IMR-90 (cell line): ENCODE measurements at regions not wholly inside any gene's neighbourhood (a gene's known extent, or its start where the extent isn't known, plus 50 kb on each side); places are given as distances from the start of the nearest gene placed in this dataset.

Source experiments
- ATAC-seq: fragments of 200-7000 bp; cut with Tn5 transposase; 2 replicates; pipeline ENCODE4 v1.9.1; 2020; ENCODE audit warnings: low read depth, mild to moderate bottlenecking, moderate library complexity
- BruUV-seq: library from RNA; stranded (reverse); fragments of 400-500 nt; replicated peaks from 2 replicates; lab custom pipeline; 2021; lab: Mats Ljungman, UMichigan
- CTCF ChIA-PET: fragments of 300-600 bp; formaldehyde crosslinking; extraction: SDS; loops from one replicate; lab custom pipeline; 2021; ENCODE audit warnings: antibody characterized with exemption; lab: Yijun Ruan, JAX
- POLR2A ChIA-PET: fragments of 300-600 bp; sonication (Branson Sonifier 250); formaldehyde crosslinking; loops from one replicate; lab custom pipeline; 2022; ENCODE audit warnings: antibody characterized with exemption; ENCODE audit not compliant: unreplicated experiment; lab: Charles Lee
- DNase-seq: peaks from one replicate; pipeline ENCODE4 v3.0.0; 2013
- H2AFZ ChIP-seq: replicated peaks from 2 replicates; pipeline ENCODE3; 2013; ENCODE audit warnings: low read length, mild to moderate bottlenecking; ENCODE audit not compliant: poor library complexity
- H2AK5ac ChIP-seq: 2 replicates; pipeline ENCODE4 v1.6.1; 2013; ENCODE audit warnings: low read depth, low read length, inconsistent platforms
- H2AK9ac ChIP-seq: replicated peaks from 2 replicates; pipeline ENCODE3; 2013; ENCODE audit warnings: mild to moderate bottlenecking, low read depth, low read length, moderate library complexity; ENCODE audit not compliant: poor library complexity
- H2BK120ac ChIP-seq: 2 replicates; pipeline ENCODE4 v1.6.1; 2013; ENCODE audit warnings: low read depth, low read length, inconsistent platforms
- H2BK15ac ChIP-seq: 3 replicates; pipeline ENCODE4 v1.6.1; 2013; ENCODE audit warnings: low read depth, low read length, inconsistent platforms
- H2BK20ac ChIP-seq: 2 replicates; pipeline ENCODE4 v1.6.1; 2013; ENCODE audit warnings: low read depth, mild to moderate bottlenecking, inconsistent platforms, low read length, moderate library complexity
- H2BK5ac ChIP-seq: 2 replicates; pipeline ENCODE4 v1.6.1; 2013; ENCODE audit warnings: mild to moderate bottlenecking, low read depth, low read length, inconsistent platforms; ENCODE audit not compliant: poor library complexity, severe bottlenecking
- H3K14ac ChIP-seq: replicated peaks from 2 replicates; pipeline ENCODE4 v1.6.1; 2013; ENCODE audit warnings: low read depth, low read length, inconsistent platforms
- H3K18ac ChIP-seq: 2 replicates; pipeline ENCODE4 v1.6.1; 2013; ENCODE audit warnings: low read depth, low read length, control low read depth
- H3K23ac ChIP-seq: 2 replicates; pipeline ENCODE4 v1.6.1; 2013; ENCODE audit warnings: low read depth, low read length, inconsistent platforms
- H3K27ac ChIP-seq: 2 replicates; pipeline ENCODE4 v1.5.1; 2013; ENCODE audit warnings: mild to moderate bottlenecking, control low read depth, low read length; ENCODE audit not compliant: insufficient read depth
- H3K27me3 ChIP-seq: 2 replicates; pipeline ENCODE4 v1.6.1; 2013; ENCODE audit warnings: low read length; ENCODE audit not compliant: control insufficient read depth, insufficient read depth
- H3K36me3 ChIP-seq: 2 replicates; pipeline ENCODE4 v1.6.1; 2013; ENCODE audit warnings: low read length, mixed read lengths; ENCODE audit not compliant: control insufficient read depth, insufficient read depth
- H3K4ac ChIP-seq: 2 replicates; pipeline ENCODE4 v1.6.1; 2013; ENCODE audit warnings: low read depth, low read length, inconsistent platforms
- H3K4me1 ChIP-seq: 2 replicates; pipeline ENCODE4 v1.6.1; 2013; ENCODE audit warnings: low read length, mixed read lengths; ENCODE audit not compliant: control insufficient read depth, insufficient read depth
- H3K4me2 ChIP-seq: 2 replicates; pipeline ENCODE4 v1.6.1; 2013; ENCODE audit warnings: low read depth, mild to moderate bottlenecking, control low read depth, low read length, moderate library complexity
- H3K4me3 ChIP-seq: 2 replicates; pipeline ENCODE4 v1.5.1; 2013; ENCODE audit warnings: low read depth, mild to moderate bottlenecking, control low read depth, low read length, moderate library complexity; ENCODE audit not compliant: insufficient read depth
- H3K56ac ChIP-seq: 2 replicates; pipeline ENCODE4 v1.6.1; 2013; ENCODE audit warnings: low read length, inconsistent platforms; ENCODE audit not compliant: insufficient read depth; ENCODE audit errors: extremely low read depth
- H3K79me1 ChIP-seq, 2 experiments: 2 replicates each; pipeline ENCODE4 v1.6.1; 2013; ENCODE audit warnings: low read length in 2 of 2, inconsistent platforms in 1 of 2, low read depth in 1 of 2
- H3K9ac ChIP-seq: 2 replicates; pipeline ENCODE4 v1.6.1; 2013; ENCODE audit warnings: low read depth, low read length, control low read depth
- H3K9me1 ChIP-seq: 2 replicates; pipeline ENCODE4 v1.6.1; 2013; ENCODE audit warnings: low read length, inconsistent platforms; ENCODE audit not compliant: insufficient read depth
- H3K9me3 ChIP-seq: 2 replicates; pipeline ENCODE4 v1.6.1; 2013; ENCODE audit warnings: low read length; ENCODE audit not compliant: control insufficient read depth, insufficient read depth
- H4K20me1 ChIP-seq: 2 replicates; pipeline ENCODE4 v1.6.1; 2013; ENCODE audit warnings: low read length, inconsistent platforms; ENCODE audit not compliant: insufficient read depth
- H4K5ac ChIP-seq: 2 replicates; pipeline ENCODE4 v1.6.1; 2013; ENCODE audit warnings: mild to moderate bottlenecking, low read depth, low read length, control low read depth
- H4K8ac ChIP-seq, 2 experiments: 2 replicates each; pipeline ENCODE4 v1.6.1; 2013; ENCODE audit warnings: low read depth in 2 of 2, low read length in 2 of 2, control low read depth in 1 of 2, inconsistent platforms in 1 of 2
- H4K91ac ChIP-seq: 2 replicates; pipeline ENCODE4 v1.6.1; 2013; ENCODE audit warnings: low read depth, low read length, inconsistent platforms; ENCODE audit not compliant: insufficient read depth
- MXI1 ChIP-seq: IDR thresholded peaks from 2 replicates; pipeline ENCODE4 v1.6.1; 2012; ENCODE audit warnings: low read depth, mild to moderate bottlenecking, low read length, moderate library complexity, borderline replicate concordance
- WGBS, 2 experiments: methylation state at CpG; one replicate each; pipeline versions ENCODE4 v1.1.5 to v1.1.7; 2013; ENCODE audit warnings: missing lambda C conversion rate in 2 of 2; ENCODE audit not compliant: insufficient read length in 1 of 2; ENCODE audit errors: extremely low coverage in 2 of 2; 5-methylcytosine and 5-hydroxymethylcytosine counted together
- dilution Hi-C: fragments of 300-500 bp; cut with HindIII; formaldehyde crosslinking; loops from one replicate; pipeline ENCODE4 v1.14.3; 2018; ENCODE audit warnings: low sequenced_read_pairs; ENCODE audit not compliant: unreplicated experiment
- in situ Hi-C: fragments of 300-500 bp; cut with MboI; formaldehyde crosslinking; loops from 3 replicates; pipeline ENCODE4 v1.14.3; 2019; ENCODE audit warnings: low sequenced_read_pairs, inconsistent platforms, mixed read lengths
- intact Hi-C: fragments of 100-400 bp; cut with micrococcal nuclease; formaldehyde crosslinking; loops from 2 replicates; pipeline ENCODE4 v1.10.0; 2022
- TF ChIP-seq, protein P1 (sequence below): fragments of 150-350 bp; IDR thresholded peaks from 2 replicates; pipeline ENCODE4 v1.6.1; 2016; ENCODE audit warnings: low read depth, mild to moderate bottlenecking, low read length, moderate library complexity, borderline replicate concordance
- TF ChIP-seq, protein P2 (sequence below): conservative IDR thresholded peaks from 2 replicates; pipeline ENCODE4 v1.5.1; 2012; ENCODE audit warnings: mild to moderate bottlenecking, low read depth, low read length, improper control_type of control experiment

DNA sequence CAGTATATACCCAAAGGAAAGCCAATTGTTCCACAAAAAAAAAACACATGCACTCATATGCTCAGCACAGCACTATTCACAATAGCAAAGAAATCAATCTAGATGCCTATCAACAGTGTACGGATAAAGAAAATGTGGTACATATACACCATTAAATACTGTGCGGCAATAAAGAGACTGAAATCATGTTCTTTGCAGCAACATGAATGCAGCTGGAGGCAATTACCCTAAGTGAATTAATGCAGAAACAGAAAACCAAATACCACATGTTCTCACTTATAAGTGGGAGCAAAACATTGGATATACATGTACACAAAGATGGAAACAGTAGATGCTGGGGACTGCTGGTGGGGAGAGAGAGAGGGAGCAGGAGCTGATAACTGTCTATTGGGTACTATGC lies 124.2 kb upstream of the AADACL2 start:
- no peak overlapping the region for H2AFZ ChIP-seq
- no CpG with 5 or more reads among the region's 2 CpGs for WGBS, 2 experiments
- H3K79me1 ChIP-seq = no peaks in the 10 kb centered on the region
- H3K4ac ChIP-seq = no peak overlapping the region
- no peak overlapping the region for H3K4me2 ChIP-seq
- H2BK5ac ChIP-seq = no peak overlapping the region
- H2AK9ac ChIP-seq = no peak overlapping the region
- dilution Hi-C loops (no loop called here), intact Hi-C loops (no loop called here), in situ Hi-C loops (no loop called here)
- H4K5ac ChIP-seq = no peak overlapping the region
- no peaks in the 10 kb centered on the region for H3K9me1 ChIP-seq
- no peak for ATAC-seq
- H3K4me1 ChIP-seq = no peaks in the 10 kb centered on the region
- H3K27me3 ChIP-seq = no peaks in the 10 kb centered on the region; the same call in 1 of the 2 replicates
- no peak for DNase-seq
- ChIA-PET POLR2A (no interaction called here), CTCF (interaction anchor here (1.8 kb wide), 1 partner anchor 11 kb away, joined by 6 read pairs; no protein-coding TSS in a partner anchor)
- H3K27ac ChIP-seq = no peak overlapping the region
- no peak overlapping the region for H3K56ac ChIP-seq
- H2BK20ac ChIP-seq = no peak overlapping the region
- no peak overlapping the region for H3K23ac ChIP-seq
- H2BK120ac ChIP-seq = no peak overlapping the region
- no peaks in the 10 kb centered on the region for H3K36me3 ChIP-seq
- BruUV-seq = no TSS peak
- no peaks in the 10 kb centered on the region for H3K9me3 ChIP-seq
- no peak overlapping the region for H3K18ac ChIP-seq
- H3K14ac ChIP-seq = no peak overlapping the region
- no peaks in the 10 kb centered on the region for H4K20me1 ChIP-seq
- no peak overlapping the region for H3K9ac ChIP-seq
- TF ChIP-seq MXI1 = no peak
- TF ChIP-seq, protein P1, sequence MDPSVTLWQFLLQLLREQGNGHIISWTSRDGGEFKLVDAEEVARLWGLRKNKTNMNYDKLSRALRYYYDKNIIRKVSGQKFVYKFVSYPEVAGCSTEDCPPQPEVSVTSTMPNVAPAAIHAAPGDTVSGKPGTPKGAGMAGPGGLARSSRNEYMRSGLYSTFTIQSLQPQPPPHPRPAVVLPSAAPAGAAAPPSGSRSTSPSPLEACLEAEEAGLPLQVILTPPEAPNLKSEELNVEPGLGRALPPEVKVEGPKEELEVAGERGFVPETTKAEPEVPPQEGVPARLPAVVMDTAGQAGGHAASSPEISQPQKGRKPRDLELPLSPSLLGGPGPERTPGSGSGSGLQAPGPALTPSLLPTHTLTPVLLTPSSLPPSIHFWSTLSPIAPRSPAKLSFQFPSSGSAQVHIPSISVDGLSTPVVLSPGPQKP = no peak
- TF ChIP-seq, protein P2, sequence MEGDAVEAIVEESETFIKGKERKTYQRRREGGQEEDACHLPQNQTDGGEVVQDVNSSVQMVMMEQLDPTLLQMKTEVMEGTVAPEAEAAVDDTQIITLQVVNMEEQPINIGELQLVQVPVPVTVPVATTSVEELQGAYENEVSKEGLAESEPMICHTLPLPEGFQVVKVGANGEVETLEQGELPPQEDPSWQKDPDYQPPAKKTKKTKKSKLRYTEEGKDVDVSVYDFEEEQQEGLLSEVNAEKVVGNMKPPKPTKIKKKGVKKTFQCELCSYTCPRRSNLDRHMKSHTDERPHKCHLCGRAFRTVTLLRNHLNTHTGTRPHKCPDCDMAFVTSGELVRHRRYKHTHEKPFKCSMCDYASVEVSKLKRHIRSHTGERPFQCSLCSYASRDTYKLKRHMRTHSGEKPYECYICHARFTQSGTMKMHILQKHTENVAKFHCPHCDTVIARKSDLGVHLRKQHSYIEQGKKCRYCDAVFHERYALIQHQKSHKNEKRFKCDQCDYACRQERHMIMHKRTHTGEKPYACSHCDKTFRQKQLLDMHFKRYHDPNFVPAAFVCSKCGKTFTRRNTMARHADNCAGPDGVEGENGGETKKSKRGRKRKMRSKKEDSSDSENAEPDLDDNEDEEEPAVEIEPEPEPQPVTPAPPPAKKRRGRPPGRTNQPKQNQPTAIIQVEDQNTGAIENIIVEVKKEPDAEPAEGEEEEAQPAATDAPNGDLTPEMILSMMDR = no peak
- H4K8ac ChIP-seq = no peak overlapping the region
- H4K91ac ChIP-seq = no peak overlapping the region
- no peak overlapping the region for H3K4me3 ChIP-seq
- H2BK15ac ChIP-seq = no peak overlapping the region
- H2AK5ac ChIP-seq = no peak overlapping the region
